ENCODE measurements at regions not wholly inside any gene's neighbourhood (a gene's known extent, or its start where the extent isn't known, plus 50 kb on each side); places are given as distances from the start of the nearest gene placed in this dataset.
"Not testable (repeated sequence)": the region's sequence is repeated elsewhere in the genome, so short reads cannot be mapped to it uniquely, and the experiment has no call there.

GRCh38 chr2:242035858-242036652 lies 166.5 kb downstream of the RTP5 start:
- Histone ChIP-seq H3K27me3 (replicated peaks; ENCODE audit: control insufficient read depth, insufficient read depth, low read length) (peaks cover 91% of the 10 kb centered on the region), H3K9ac (ENCODE audit: low read length) (no peak overlapping the region)
- no peak for DNase-seq (ENCODE audit: low read depth)

GRCh38 chr2:242036653-242036950 lies 167.1 kb downstream of the RTP5 start:
- DNase-seq (ENCODE audit: low read depth): no peak
- H3K27me3 ChIP-seq (replicated peaks; ENCODE audit: control insufficient read depth, insufficient read depth, low read length): peaks cover 91% of the 10 kb centered on the region

More at GRCh38 chr2:242035858-242036652, 166.5 kb downstream of the RTP5 start:
- no peak overlapping the region for H3K4me3 ChIP-seq (ENCODE audit: low read length)
- H3K36me3 ChIP-seq (ENCODE audit: control insufficient read depth, insufficient read depth, low read length, severe bottlenecking): no peaks in the 10 kb centered on the region
- no peaks in the 10 kb centered on the region for H3K9me3 ChIP-seq (ENCODE audit: control insufficient read depth, low read length)
- H3K4me1 ChIP-seq (ENCODE audit: control insufficient read depth, insufficient read depth, low read length): no peaks in the 10 kb centered on the region

GRCh38 chr2:242038166-242038927 lies 168.8 kb downstream of the RTP5 start:
- no peak for DNase-seq (ENCODE audit: low read depth)
- peaks cover 91% of the 10 kb centered on the region for H3K27me3 ChIP-seq (replicated peaks; ENCODE audit: control insufficient read depth, insufficient read depth, low read length)

More at GRCh38 chr2:242036653-242036950, 167.1 kb downstream of the RTP5 start:
- Histone ChIP-seq H3K36me3 (ENCODE audit: control insufficient read depth, insufficient read depth, low read length, severe bottlenecking) (no peaks in the 10 kb centered on the region), H3K4me1 (ENCODE audit: control insufficient read depth, insufficient read depth, low read length) (no peaks in the 10 kb centered on the region), H3K9ac (ENCODE audit: low read length) (no peak overlapping the region), H3K9me3 (ENCODE audit: control insufficient read depth, low read length) (no peaks in the 10 kb centered on the region), H3K4me3 (ENCODE audit: low read length) (no peak overlapping the region)

GRCh38 chr2:242038928-242039341 lies 169.4 kb downstream of the RTP5 start:
- Histone ChIP-seq H3K36me3 (ENCODE audit: control insufficient read depth, insufficient read depth, low read length, severe bottlenecking) (no peaks in the 10 kb centered on the region), H3K27me3 (replicated peaks; ENCODE audit: control insufficient read depth, insufficient read depth, low read length) (peaks cover 91% of the 10 kb centered on the region)
- no peak for DNase-seq (ENCODE audit: low read depth)

More at GRCh38 chr2:242038166-242038927, 168.8 kb downstream of the RTP5 start:
- Histone ChIP-seq H3K4me3 (ENCODE audit: low read length) (no peak overlapping the region), H3K36me3 (ENCODE audit: control insufficient read depth, insufficient read depth, low read length, severe bottlenecking) (no peaks in the 10 kb centered on the region), H3K9ac (ENCODE audit: low read length) (no peak overlapping the region), H3K4me1 (ENCODE audit: control insufficient read depth, insufficient read depth, low read length) (no peaks in the 10 kb centered on the region), H3K9me3 (ENCODE audit: control insufficient read depth, low read length) (peaks cover 4% of the 10 kb centered on the region)

GRCh38 chr2:242040303-242040655 lies 170.8 kb downstream of the RTP5 start:
- DNase-seq (ENCODE audit: low read depth): no peak
- Histone ChIP-seq H3K4me3 (ENCODE audit: low read length) (no peak overlapping the region), H3K9ac (ENCODE audit: low read length) (no peak overlapping the region), H3K36me3 (ENCODE audit: control insufficient read depth, insufficient read depth, low read length, severe bottlenecking) (no peaks in the 10 kb centered on the region), H3K27me3 (replicated peaks; ENCODE audit: control insufficient read depth, insufficient read depth, low read length) (peaks cover 87% of the 10 kb centered on the region), H3K4me1 (ENCODE audit: control insufficient read depth, insufficient read depth, low read length) (no peaks in the 10 kb centered on the region), H3K9me3 (ENCODE audit: control insufficient read depth, low read length) (peaks cover 4% of the 10 kb centered on the region)

More at GRCh38 chr2:242038928-242039341, 169.4 kb downstream of the RTP5 start:
- Histone ChIP-seq H3K9ac (ENCODE audit: low read length) (no peak overlapping the region), H3K4me1 (ENCODE audit: control insufficient read depth, insufficient read depth, low read length) (no peaks in the 10 kb centered on the region), H3K9me3 (ENCODE audit: control insufficient read depth, low read length) (peaks cover 4% of the 10 kb centered on the region), H3K4me3 (ENCODE audit: low read length) (no peak overlapping the region)

- Histone ChIP-seq H3K27me3 (replicated peaks; ENCODE audit: control insufficient read depth, insufficient read depth, low read length) (peaks cover 83% of the 10 kb centered on the region), H3K4me1 (ENCODE audit: control insufficient read depth, insufficient read depth, low read length) (no peaks in the 10 kb centered on the region)
These were observed 171.2 kb downstream of the RTP5 start for GRCh38 chr2:242040681-242041080.

GRCh38 chr2:242041816-242042215 lies 172.3 kb downstream of the RTP5 start:
- H3K4me3 ChIP-seq (ENCODE audit: low read length): no peak overlapping the region

More at GRCh38 chr2:242040681-242041080, 171.2 kb downstream of the RTP5 start:
- Histone ChIP-seq H3K4me3 (ENCODE audit: low read length) (no peak overlapping the region), H3K9ac (ENCODE audit: low read length) (no peak overlapping the region), H3K9me3 (ENCODE audit: control insufficient read depth, low read length) (peaks cover 4% of the 10 kb centered on the region), H3K36me3 (ENCODE audit: control insufficient read depth, insufficient read depth, low read length, severe bottlenecking) (no peaks in the 10 kb centered on the region)
- DNase-seq (ENCODE audit: low read depth): no peak

GRCh38 chr2:242043538-242044312 lies 174.2 kb downstream of the RTP5 start:
- peaks cover 70% of the 10 kb centered on the region for H3K27me3 ChIP-seq (replicated peaks; ENCODE audit: control insufficient read depth, insufficient read depth, low read length)
- H3K4me3 ChIP-seq (ENCODE audit: low read length): no peak overlapping the region
- H3K4me1 ChIP-seq (ENCODE audit: control insufficient read depth, insufficient read depth, low read length): no peaks in the 10 kb centered on the region
- H3K36me3 ChIP-seq (ENCODE audit: control insufficient read depth, insufficient read depth, low read length, severe bottlenecking): no peaks in the 10 kb centered on the region
- DNase-seq (ENCODE audit: low read depth): no peak
- H3K9ac ChIP-seq (ENCODE audit: low read length): no peak overlapping the region
- peaks cover 5% of the 10 kb centered on the region for H3K9me3 ChIP-seq (ENCODE audit: control insufficient read depth, low read length)

More at GRCh38 chr2:242041816-242042215, 172.3 kb downstream of the RTP5 start:
- no peaks in the 10 kb centered on the region for H3K36me3 ChIP-seq (ENCODE audit: control insufficient read depth, insufficient read depth, low read length, severe bottlenecking)
- no peak overlapping the region for H3K9ac ChIP-seq (ENCODE audit: low read length)
- peaks cover 78% of the 10 kb centered on the region for H3K27me3 ChIP-seq (replicated peaks; ENCODE audit: control insufficient read depth, insufficient read depth, low read length)
- H3K9me3 ChIP-seq (ENCODE audit: control insufficient read depth, low read length): peaks cover 4% of the 10 kb centered on the region
- H3K4me1 ChIP-seq (ENCODE audit: control insufficient read depth, insufficient read depth, low read length): no peaks in the 10 kb centered on the region
- no peak for DNase-seq (ENCODE audit: low read depth)

- Histone ChIP-seq H3K9me3 (ENCODE audit: control insufficient read depth, low read length) (peaks cover 8% of the 10 kb centered on the region), H3K36me3 (ENCODE audit: control insufficient read depth, insufficient read depth, low read length, severe bottlenecking) (no peaks in the 10 kb centered on the region), H3K9ac (ENCODE audit: low read length) (no peak overlapping the region), H3K4me1 (ENCODE audit: control insufficient read depth, insufficient read depth, low read length) (no peaks in the 10 kb centered on the region), H3K27me3 (replicated peaks; ENCODE audit: control insufficient read depth, insufficient read depth, low read length) (peaks cover 72% of the 10 kb centered on the region), H3K4me3 (ENCODE audit: low read length) (no peak overlapping the region)
- DNase-seq (ENCODE audit: low read depth): no peak
These were observed 174.7 kb downstream of the RTP5 start for GRCh38 chr2:242044313-242044590.

GRCh38 chr2:242045596-242046144 lies 176.1 kb downstream of the RTP5 start:
- peaks cover 67% of the 10 kb centered on the region for H3K27me3 ChIP-seq (replicated peaks; ENCODE audit: control insufficient read depth, insufficient read depth, low read length)
- H3K9me3 ChIP-seq (ENCODE audit: control insufficient read depth, low read length); H3K36me3 ChIP-seq (ENCODE audit: control insufficient read depth, insufficient read depth, low read length, severe bottlenecking); DNase-seq (ENCODE audit: low read depth); H3K9ac ChIP-seq (ENCODE audit: low read length); H3K4me1 ChIP-seq (ENCODE audit: control insufficient read depth, insufficient read depth, low read length); H3K4me3 ChIP-seq (ENCODE audit: low read length): not testable (repeated sequence)

Measured in adipocyte (in vitro differentiated cells).